GM18867 (cell line): ENCODE measurements at regions not wholly inside any gene's neighbourhood (a gene's known extent, or its start where the extent isn't known, plus 50 kb on each side); places are given as distances from the start of the nearest gene placed in this dataset.
A peak's percentile ranks its signal among the peaks of the same experiment; 100 is the strongest.

Source experiments
- ATAC-seq: cut with Tn5 transposase; IDR thresholded peaks from one replicate; pipeline ENCODE4 v1.9.1; 2021; ENCODE audit warnings: mild to moderate bottlenecking, moderate library complexity; ENCODE audit not compliant: unreplicated experiment

- ATAC-seq = no peak
Observed at GRCh38 chr13:97110936-97111335, 111.2 kb upstream of the MBNL2 start.

- ATAC-seq = no peak
Observed at GRCh38 chr13:97111756-97112155, 110.4 kb upstream of the MBNL2 start.

- no peak for ATAC-seq
Observed at GRCh38 chr13:97112446-97113152, 109.5 kb upstream of the MBNL2 start.

DNA sequence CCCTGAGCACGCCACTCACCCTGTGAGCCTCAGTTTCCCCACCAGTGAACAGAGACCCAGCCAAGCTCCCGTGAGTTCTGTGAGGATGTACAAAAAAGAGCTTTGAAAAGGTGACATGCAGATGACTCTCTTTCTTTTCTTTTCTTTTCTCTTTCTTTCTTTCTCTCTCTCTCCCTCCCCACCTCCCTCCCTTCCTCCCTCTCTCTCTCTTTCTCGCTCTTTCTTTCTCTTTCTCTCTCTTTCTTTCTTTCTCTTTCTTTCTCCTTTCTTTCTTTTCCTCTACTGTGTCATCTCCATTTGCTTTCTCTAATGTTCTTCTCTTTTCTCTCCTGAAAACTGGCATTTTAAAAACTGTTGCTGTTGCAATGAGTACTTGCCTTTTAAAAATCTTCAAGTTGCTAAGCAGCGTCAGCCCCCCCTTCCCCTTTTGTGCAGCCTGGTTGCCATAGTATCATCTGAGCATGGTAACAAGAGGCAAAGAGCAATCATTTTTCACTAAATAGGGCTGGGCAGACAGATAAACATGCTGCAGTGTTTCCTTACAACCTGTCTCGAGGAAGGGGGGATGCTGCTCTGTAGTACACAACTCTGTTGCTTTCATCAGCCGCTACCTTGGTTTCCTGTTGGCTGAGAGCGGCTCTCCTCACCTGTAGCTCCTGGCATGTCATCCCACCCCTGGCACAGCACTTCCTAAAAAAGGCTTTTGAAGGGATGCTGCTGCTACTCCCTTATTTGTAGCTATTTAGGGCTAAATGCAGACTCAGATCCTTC, 108.7 kb upstream of the MBNL2 start:
- ATAC-seq = no peak

DNA sequence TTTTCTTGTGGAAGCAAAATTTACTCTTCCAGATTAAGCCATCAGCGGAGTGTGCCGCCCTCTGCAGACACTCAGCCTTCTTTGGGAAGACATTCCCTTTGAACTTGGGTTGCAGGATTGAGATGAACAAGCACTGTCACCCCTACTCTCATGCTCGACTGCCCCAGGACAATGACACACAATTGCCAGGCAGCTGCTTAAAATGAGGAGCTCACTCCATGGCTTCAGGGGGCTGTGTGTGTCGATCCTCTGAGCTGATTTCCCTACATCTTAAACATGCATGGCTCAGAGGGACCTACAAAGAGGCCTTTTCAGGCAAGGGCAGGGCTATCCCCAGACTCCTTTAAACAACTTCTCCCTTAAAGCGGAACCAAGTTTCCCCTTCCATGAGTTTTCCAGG, 107.5 kb upstream of the MBNL2 start:
- no peak for ATAC-seq

GRCh38 chr13:97116754-97117153, 105.4 kb upstream of the MBNL2 start:
- peak; percentile 82 for ATAC-seq

GRCh38 chr13:97117388-97117910, 104.7 kb upstream of the MBNL2 start:
- ATAC-seq = no peak

GRCh38 chr13:97119943-97120342, 102.2 kb upstream of the MBNL2 start:
- ATAC-seq = no peak

DNA sequence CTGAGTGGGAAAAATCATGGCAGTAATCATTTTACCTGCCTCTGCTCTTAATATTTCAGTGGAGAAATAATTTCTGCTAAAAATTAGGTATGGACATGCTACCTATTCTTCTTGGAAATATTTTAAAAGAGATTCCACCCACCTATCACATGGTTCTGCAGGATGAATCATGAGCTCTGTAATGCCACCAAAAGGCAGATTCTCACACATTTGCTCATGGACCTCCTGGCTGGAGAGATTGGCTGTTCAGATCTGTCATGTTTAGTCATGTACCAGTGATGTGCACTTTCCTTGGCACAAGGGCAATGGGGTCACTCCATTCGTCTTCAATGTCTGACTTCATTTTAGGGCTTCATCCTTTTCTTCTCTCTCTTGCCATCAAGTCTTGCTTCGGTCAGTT, 101.8 kb upstream of the MBNL2 start:
- ATAC-seq = no peak

GRCh38 chr13:97120976-97121375, 101.2 kb upstream of the MBNL2 start:
- no peak for ATAC-seq

DNA sequence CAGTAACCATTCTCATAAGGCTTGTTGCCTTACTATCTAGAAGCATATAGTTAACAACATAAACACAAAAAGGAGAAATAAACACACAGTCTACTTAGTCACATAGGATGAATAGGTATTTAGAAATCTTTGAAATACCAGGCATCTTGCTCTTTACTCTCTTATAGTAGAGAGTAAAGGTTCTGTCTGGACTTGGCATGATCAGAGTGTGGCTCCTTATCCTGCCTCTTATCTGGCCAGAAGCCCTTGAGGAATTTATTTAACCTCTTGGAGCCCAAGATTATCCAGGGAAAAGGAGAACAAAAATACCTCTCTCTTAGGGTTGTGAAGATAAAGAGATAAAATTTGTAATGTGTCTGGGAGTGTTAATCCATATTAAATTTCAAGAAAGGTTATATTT, 100.2 kb upstream of the MBNL2 start:
- no peak for ATAC-seq

GRCh38 chr13:97122381-97122996, 99.6 kb upstream of the MBNL2 start:
- no peak for ATAC-seq

DNA sequence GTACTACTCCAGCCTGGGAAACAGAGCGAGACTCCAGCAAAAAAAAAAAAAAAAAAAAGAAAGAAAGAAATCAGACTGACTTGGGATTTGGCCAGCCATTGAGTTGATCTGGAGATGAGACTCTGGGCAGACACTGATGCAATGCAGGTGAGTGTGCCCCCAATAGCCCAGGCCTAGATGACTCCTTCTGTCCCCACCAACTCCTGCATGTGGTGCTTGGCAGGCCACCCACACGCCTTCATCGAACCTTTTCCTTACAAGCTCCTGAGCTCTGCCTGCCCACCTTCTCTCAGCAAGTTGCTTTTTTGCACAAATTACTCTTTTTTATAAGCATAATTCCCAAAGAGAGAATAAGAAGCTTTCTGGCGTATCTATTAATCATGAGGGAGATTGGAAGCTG, 97.9 kb upstream of the MBNL2 start:
- no peak for ATAC-seq

- peak; percentile 37 for ATAC-seq
Observed at GRCh38 chr13:97124915-97125809, 97.0 kb upstream of the MBNL2 start.

- peak; percentile 94 for ATAC-seq
Observed at GRCh38 chr13:97125810-97126738, 96.1 kb upstream of the MBNL2 start.

DNA sequence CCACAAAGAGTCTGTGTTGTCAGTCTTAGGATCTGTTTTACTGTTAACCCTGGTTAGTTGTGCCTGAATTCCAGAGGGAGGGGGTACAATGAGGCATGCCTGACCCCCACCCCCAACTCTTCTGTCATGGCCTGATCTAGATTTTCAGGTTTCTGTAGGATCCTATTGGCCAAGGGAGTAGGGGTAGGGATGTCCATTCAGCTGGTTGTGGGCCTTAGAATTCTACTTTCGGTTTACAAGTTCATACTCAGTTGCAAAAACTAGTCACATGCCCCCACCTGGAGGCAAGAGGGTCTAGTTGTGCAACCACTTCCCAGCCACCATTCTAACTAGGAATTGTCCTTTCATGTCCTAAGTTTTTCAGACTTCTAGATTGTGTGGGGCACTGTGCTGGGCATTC, 94.3 kb upstream of the MBNL2 start:
- no peak for ATAC-seq

- no peak for ATAC-seq
Observed at GRCh38 chr13:97130190-97130589, 91.9 kb upstream of the MBNL2 start.

DNA sequence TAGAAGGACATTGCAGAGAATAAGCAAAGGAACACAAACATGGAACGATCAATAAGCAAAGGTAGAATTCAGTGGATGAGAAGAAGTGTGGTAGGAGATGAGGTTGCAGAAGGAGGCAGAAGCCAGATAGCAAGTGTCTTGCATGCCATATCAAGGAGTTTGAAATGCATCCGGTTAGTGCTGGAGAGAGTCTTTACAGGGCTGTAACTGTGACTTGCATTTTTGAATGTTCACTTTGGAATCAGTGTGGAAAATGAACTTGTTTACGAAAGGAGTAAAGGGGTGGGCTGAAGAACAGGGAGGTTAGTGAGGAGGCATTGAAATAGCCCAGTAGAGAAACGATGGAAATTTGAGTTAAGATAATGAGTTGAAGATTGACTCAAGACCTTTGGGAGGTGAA, 90.7 kb upstream of the MBNL2 start:
- ATAC-seq = no peak

GRCh38 chr13:97133554-97133953, 88.6 kb upstream of the MBNL2 start:
- no peak for ATAC-seq

DNA sequence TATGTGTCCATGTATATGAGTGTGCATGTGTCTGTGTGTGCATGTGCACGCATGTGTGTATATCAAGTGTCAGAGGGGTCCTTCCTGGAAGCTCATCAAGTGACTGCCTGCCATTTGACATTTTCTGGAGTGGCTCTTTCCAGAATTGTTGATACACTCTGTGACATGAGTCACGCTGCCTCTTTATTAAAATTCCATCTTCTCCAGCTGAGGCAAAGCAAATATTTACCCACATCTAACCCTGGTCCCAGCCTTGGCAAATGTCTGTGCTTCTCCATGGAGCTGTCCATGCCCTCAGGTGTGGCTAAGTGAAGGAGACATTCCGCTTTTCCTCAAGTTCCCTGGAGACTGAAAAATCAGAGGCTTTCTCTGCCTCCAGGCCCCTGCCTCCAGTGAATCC, 88.2 kb upstream of the MBNL2 start:
- no peak for ATAC-seq
